ENCODE measurements at regions not wholly inside any gene's neighbourhood (a gene's known extent, or its start where the extent isn't known, plus 50 kb on each side); places are given as distances from the start of the nearest gene placed in this dataset.

DNA sequence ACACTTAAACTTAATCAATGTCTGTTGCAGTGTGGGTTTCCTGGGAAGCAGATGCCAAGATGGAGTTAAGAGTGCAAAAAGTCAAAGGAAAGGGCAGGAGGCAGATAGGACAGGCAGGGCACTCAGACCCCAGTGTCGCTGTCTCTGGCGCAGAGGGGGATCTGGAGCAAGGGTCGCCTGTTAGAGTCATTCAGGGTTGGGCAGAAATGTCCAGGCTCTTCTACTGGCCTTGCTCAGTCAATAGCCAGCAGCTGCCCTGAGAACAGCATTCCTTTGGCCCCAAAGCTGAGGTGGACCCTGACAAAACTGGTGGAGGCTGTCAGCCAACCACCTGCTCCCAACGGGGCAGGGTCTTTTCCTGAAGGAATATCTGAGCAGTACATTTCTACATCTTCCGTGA is 97.1 kb upstream of the SLC66A3 start:
- Histone ChIP-seq H2BK20ac (ENCODE audit: low read depth, low read length, poor library complexity, severe bottlenecking) (no peak overlapping the region), H4K8ac (replicated peaks; ENCODE audit: insufficient read length, low read depth, low read length) (no peak overlapping the region), H3K27me3 (ENCODE audit: insufficient read depth, low read length) (no peaks in the 10 kb centered on the region), H3K9ac (ENCODE audit: extremely low read depth, insufficient read length, low read length) (no peak overlapping the region), H4K91ac (ENCODE audit: insufficient read length, low read depth, low read length) (no peak overlapping the region), H2AK5ac (ENCODE audit: insufficient read length, low read length) (no peak overlapping the region), H3K79me2 (ENCODE audit: insufficient read depth, low read length) (no peaks in the 10 kb centered on the region), H3K18ac (ENCODE audit: insufficient read length, low read depth, low read length) (no peak overlapping the region), H3K27ac (ENCODE audit: insufficient read length, low read depth, low read length) (no peak overlapping the region), H3K56ac (ENCODE audit: insufficient read length, low read depth, low read length) (no peak overlapping the region), H3K23ac (ENCODE audit: insufficient read length, low read depth, low read length) (no peak overlapping the region), H3K4ac (ENCODE audit: low read depth, low read length) (no peak overlapping the region), H3K4me2 (ENCODE audit: insufficient read depth, insufficient read length, low read length) (no peak overlapping the region), H2BK5ac (ENCODE audit: insufficient read length, low read length) (no peak overlapping the region), H4K5ac (ENCODE audit: insufficient read length, low read depth, low read length) (no peak overlapping the region), H3T11ph (ENCODE audit: low read length) (no peak overlapping the region), H2BK15ac (ENCODE audit: low read depth, low read length) (no peak overlapping the region), H4K20me1 (ENCODE audit: control insufficient read depth, insufficient read depth, insufficient read length) (no peaks in the 10 kb centered on the region), H2AFZ (ENCODE audit: low read length) (no peak overlapping the region), H3K79me1 (ENCODE audit: insufficient read depth, low read depth, low read length, poor library complexity, severe bottlenecking) (no peaks in the 10 kb centered on the region), H3K9me3 (ENCODE audit: control insufficient read depth, low read depth, low read length) (no peaks in the 10 kb centered on the region), H2BK120ac (ENCODE audit: low read depth, low read length, poor library complexity, severe bottlenecking) (no peak overlapping the region), H2BK12ac (ENCODE audit: insufficient read length, low read depth, low read length) (no peak overlapping the region), H3K23me2 (ENCODE audit: insufficient read length, low read depth, low read length, poor library complexity, severe bottlenecking) (no peaks in the 10 kb centered on the region), H3K4me1 (ENCODE audit: insufficient read depth, low read length) (no peaks in the 10 kb centered on the region), H3K14ac (ENCODE audit: insufficient read depth, low read length) (no peak overlapping the region; the same call in 1 of the 2 replicates)
- H3K27me3 Mint-ChIP-seq (ENCODE audit: low read depth), result no peaks in the 10 kb centered on the region; the same call in none of the 2 replicates
- no peak for DNase-seq
- WGBS (ENCODE audit: extremely low coverage, insufficient read length, low lambda C conversion rate), result no CpG with 5 or more reads among the region's 5 CpGs
- no peaks in the 10 kb centered on the region; a peak in 1 of 4 replicates for H3K4me1 Mint-ChIP-seq
- H3K9me3 Mint-ChIP-seq, result peaks cover 7 to 13% of the 10 kb centered on the region in 2 experiments; a peak in 4 of 5 replicates
- no peak for TF ChIP-seq CTCF (conservative IDR thresholded peaks at IDR 0.05)
- no peak overlapping the region for H3K4me3 Mint-ChIP-seq
- no peak overlapping the region for H3K27ac Mint-ChIP-seq
- peaks cover 0 to 8% (median 0%) of the 10 kb centered on the region in 3 experiments; a peak in 2 of 7 replicates for H3K36me3 Mint-ChIP-seq (ENCODE audit: insufficient read depth in 1 of 3, low read depth in 3 of 3)
